ENCODE measurements at regions not wholly inside any gene's neighbourhood (a gene's known extent, or its start where the extent isn't known, plus 50 kb on each side); places are given as distances from the start of the nearest gene placed in this dataset.

- Mint-ChIP-seq H3K27me3 (ENCODE audit: low read depth) (no peaks in the 10 kb centered on the region), H3K36me3 (ENCODE audit: low read depth) (no peaks in the 10 kb centered on the region), H3K4me1 (ENCODE audit: low read depth) (no peaks in the 10 kb centered on the region), H3K9me3 (ENCODE audit: low read depth) (no peaks in the 10 kb centered on the region), H3K4me3 (ENCODE audit: unreplicated experiment) (no peak overlapping the region), H3K27ac (ENCODE audit: unreplicated experiment) (no peak overlapping the region)
- DNase-seq (ENCODE audit: low spot score): no peak
- no peak for TF ChIP-seq CTCF (IDR thresholded peaks at IDR 0.05)
These were observed 200.3 kb downstream of the CMPK2 start for GRCh38 chr2:6665093-6666045.

GRCh38 chr2:6667326-6667725, 198.4 kb downstream of the CMPK2 start:
- Mint-ChIP-seq H3K27ac (ENCODE audit: unreplicated experiment) (no peak overlapping the region), H3K27me3 (ENCODE audit: low read depth) (peaks cover 2% of the 10 kb centered on the region), H3K4me1 (ENCODE audit: low read depth) (no peaks in the 10 kb centered on the region), H3K36me3 (ENCODE audit: low read depth) (no peaks in the 10 kb centered on the region), H3K9me3 (ENCODE audit: low read depth) (no peaks in the 10 kb centered on the region), H3K4me3 (ENCODE audit: unreplicated experiment) (no peak overlapping the region)
- DNase-seq (ENCODE audit: low spot score): no peak
- no peak for TF ChIP-seq CTCF (IDR thresholded peaks at IDR 0.05)

GRCh38 chr2:6671913-6672312, 193.8 kb downstream of the CMPK2 start:
- peaks cover 2% of the 10 kb centered on the region for H3K27me3 Mint-ChIP-seq (ENCODE audit: low read depth)

GRCh38 chr2:6674381-6674780, 191.3 kb downstream of the CMPK2 start:
- DNase-seq (ENCODE audit: low spot score): no peak
- no peak overlapping the region for H3K4me3 Mint-ChIP-seq (ENCODE audit: unreplicated experiment)
- H3K27me3 Mint-ChIP-seq (ENCODE audit: low read depth): peaks cover 2% of the 10 kb centered on the region
- H3K36me3 Mint-ChIP-seq (ENCODE audit: low read depth): no peaks in the 10 kb centered on the region
- H3K27ac Mint-ChIP-seq (ENCODE audit: unreplicated experiment): no peak overlapping the region
- no peaks in the 10 kb centered on the region for H3K9me3 Mint-ChIP-seq (ENCODE audit: low read depth)
- H3K4me1 Mint-ChIP-seq (ENCODE audit: low read depth): peaks cover 13% of the 10 kb centered on the region
- no peak for TF ChIP-seq CTCF (IDR thresholded peaks at IDR 0.05)

More at GRCh38 chr2:6671913-6672312, 193.8 kb downstream of the CMPK2 start:
- no peak overlapping the region for H3K27ac Mint-ChIP-seq (ENCODE audit: unreplicated experiment)
- no peaks in the 10 kb centered on the region for H3K36me3 Mint-ChIP-seq (ENCODE audit: low read depth)
- H3K4me1 Mint-ChIP-seq (ENCODE audit: low read depth): peaks cover 13% of the 10 kb centered on the region
- no peaks in the 10 kb centered on the region for H3K9me3 Mint-ChIP-seq (ENCODE audit: low read depth)
- no peak overlapping the region for H3K4me3 Mint-ChIP-seq (ENCODE audit: unreplicated experiment)
- TF ChIP-seq CTCF (IDR thresholded peaks at IDR 0.05): no peak
- DNase-seq (ENCODE audit: low spot score): no peak

- TF ChIP-seq CTCF (IDR thresholded peaks at IDR 0.05): no peak
- peaks cover 2% of the 10 kb centered on the region for H3K27me3 Mint-ChIP-seq (ENCODE audit: low read depth)
- H3K4me1 Mint-ChIP-seq (ENCODE audit: low read depth): peaks cover 13% of the 10 kb centered on the region
- no peak overlapping the region for H3K4me3 Mint-ChIP-seq (ENCODE audit: unreplicated experiment)
- DNase-seq (ENCODE audit: low spot score): no peak
- no peaks in the 10 kb centered on the region for H3K36me3 Mint-ChIP-seq (ENCODE audit: low read depth)
- no peaks in the 10 kb centered on the region for H3K9me3 Mint-ChIP-seq (ENCODE audit: low read depth)
- no peak overlapping the region for H3K27ac Mint-ChIP-seq (ENCODE audit: unreplicated experiment)
These were observed 189.9 kb downstream of the CMPK2 start for GRCh38 chr2:6675791-6676190.

Data from chondrocyte (in vitro differentiated cells).